ENCODE measurements at regions not wholly inside any gene's neighbourhood (a gene's known extent, or its start where the extent isn't known, plus 50 kb on each side); places are given as distances from the start of the nearest gene placed in this dataset.
A peak's percentile ranks its signal among the peaks of the same experiment; 100 is the strongest.
"Not testable (repeated sequence)": the region's sequence is repeated elsewhere in the genome, so short reads cannot be mapped to it uniquely, and the experiment has no call there.

DNA sequence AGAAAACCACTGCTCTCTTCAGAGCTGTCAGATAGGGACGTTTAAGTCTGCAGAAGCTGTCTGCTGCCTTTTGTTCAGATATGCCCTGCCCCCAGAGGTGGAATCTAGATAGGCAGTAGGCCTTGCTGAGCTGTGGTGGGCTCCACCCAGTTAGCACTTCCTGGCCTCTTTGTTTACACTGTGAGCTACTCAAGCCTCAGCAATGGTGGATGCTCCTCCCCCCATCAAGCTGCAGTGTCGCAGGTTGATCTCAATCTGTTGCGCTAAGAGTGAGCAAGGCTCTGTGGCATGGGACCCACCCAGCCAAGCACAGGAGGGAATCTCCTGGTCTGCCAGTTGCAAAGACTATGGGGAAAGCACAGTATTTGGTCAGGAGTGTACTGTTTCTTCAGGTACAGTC, 59.2 kb upstream of the ZNF641 start:
- not testable (repeated sequence) for ATAC-seq (ENCODE audit: low read depth in 2 of 2); H3K4me1 Mint-ChIP-seq; H3K4me3 Mint-ChIP-seq; DNase-seq; H3K27ac Mint-ChIP-seq; H3K36me3 Mint-ChIP-seq
- Mint-ChIP-seq H3K27me3 (peaks cover 17 to 66% (median 36%) of the 10 kb centered on the region in 3 donors), H3K9me3 (peaks cover 0 to 19% (median 6%) of the 10 kb centered on the region in 7 donors)

DNA sequence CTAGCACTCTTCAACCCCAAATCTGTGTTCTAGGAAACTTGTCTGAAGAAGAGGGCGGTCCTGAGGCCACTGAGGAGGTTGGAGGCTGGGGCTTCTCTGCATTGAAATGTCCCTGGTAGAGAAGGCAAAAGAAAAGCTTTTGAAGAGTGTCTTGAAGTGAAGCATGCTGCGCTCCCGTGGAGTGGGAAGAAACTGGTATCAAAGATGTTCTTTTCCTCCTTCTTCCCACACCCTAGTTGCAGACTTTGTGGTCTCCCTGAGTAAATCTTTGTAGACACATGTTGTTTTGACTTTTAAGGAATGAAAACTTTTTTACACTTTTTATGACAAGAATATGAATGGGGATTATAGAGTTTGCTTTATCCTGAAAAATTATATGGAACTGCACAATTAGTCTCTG, 59.0 kb upstream of the ANP32D start:
- Mint-ChIP-seq H3K4me1 (no peaks in the 10 kb centered on the region), H3K9me3 (peaks cover 0 to 19% (median 7%) of the 10 kb centered on the region in 7 donors), H3K36me3 (peaks cover 0 to 7% of the 10 kb centered on the region in 2 donors), H3K27me3 (peaks cover 30 to 71% (median 52%) of the 10 kb centered on the region in 3 donors), H3K27ac (peak overlapping the region in 1 of 6 donors; percentile 40), H3K4me3 (no peak overlapping the region)
- ATAC-seq (ENCODE audit: low read depth in 2 of 2) = no peak
- no peak for DNase-seq

DNA sequence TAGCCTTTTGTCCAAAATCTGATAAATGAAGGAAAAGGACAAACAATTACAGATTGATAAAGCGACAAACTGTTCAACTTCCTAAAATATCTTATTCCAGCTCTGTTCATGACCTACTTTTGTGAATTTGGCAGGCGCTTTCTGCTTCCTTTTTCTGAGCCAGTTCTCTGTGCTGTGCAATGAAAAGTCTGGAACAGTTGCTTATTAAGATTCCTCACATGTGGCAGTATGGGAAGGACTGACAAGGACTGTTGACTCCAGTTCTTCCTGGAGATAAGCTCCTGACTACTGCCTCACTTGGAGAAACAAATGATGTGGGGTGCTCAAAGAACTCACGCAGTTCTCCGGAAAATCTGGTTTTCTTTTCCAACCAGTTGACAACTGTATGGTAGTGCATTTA, 58.3 kb upstream of the ANP32D start:
- DNase-seq (no peak), ATAC-seq (ENCODE audit: low read depth in 2 of 2) (no peak)
- peaks cover 32 to 65% (median 53%) of the 10 kb centered on the region in 3 donors for H3K27me3 Mint-ChIP-seq

DNA sequence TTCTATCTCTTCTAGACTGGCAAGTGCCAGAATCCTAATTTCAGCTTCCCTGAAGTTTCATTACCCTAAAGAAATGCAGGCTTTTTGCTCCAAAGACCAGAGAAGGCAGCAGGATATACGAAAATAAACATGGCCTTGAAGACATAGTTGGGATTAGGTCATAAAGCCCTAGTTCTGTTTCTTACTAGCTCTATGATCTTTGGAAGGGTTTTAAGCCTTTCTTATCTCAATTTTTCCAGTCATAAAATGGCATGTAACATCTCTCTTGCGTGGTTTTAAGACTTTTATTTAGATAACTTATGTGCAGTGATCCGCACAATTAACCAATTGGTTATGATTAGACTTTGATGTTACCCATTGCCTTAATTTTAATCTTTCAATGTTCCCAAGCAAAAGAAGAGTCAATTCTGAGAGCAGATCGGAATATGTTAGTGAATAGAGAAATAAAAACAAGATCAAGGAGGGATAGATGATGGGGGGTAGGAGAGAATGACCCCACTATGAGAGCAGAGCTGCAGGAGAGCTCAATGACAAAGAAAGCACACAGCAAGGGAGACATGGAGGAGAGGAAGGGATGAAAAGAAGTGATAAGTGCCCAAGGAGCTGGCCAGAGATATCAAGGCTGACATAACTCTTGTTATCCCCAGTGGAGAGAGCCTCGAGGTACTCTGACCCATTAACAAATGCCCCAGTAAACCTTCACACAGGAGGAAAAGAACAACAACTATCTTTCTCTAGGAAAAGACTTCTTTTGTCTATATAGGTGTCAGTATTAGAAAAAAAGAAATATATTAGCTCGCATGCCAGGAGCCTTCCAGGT, 53.0 kb upstream of the ANP32D start:
- H3K27ac Mint-ChIP-seq = no peak overlapping the region
- no peak overlapping the region for H3K4me3 Mint-ChIP-seq
- no peaks in the 10 kb centered on the region for H3K36me3 Mint-ChIP-seq
- peaks cover 32 to 53% (median 42%) of the 10 kb centered on the region in 3 donors for H3K27me3 Mint-ChIP-seq
- peaks cover 0 to 11% (median 3%) of the 10 kb centered on the region in 7 donors for H3K9me3 Mint-ChIP-seq
- no peak for DNase-seq
- no peaks in the 10 kb centered on the region for H3K4me1 Mint-ChIP-seq
- ATAC-seq (ENCODE audit: low read depth in 2 of 2) = no peak

More for the DNA sequence above, 58.3 kb upstream of the ANP32D start:
- peaks cover 0 to 16% (median 7%) of the 10 kb centered on the region in 7 donors for H3K9me3 Mint-ChIP-seq
- H3K27ac Mint-ChIP-seq = no peak overlapping the region
- peaks cover 0 to 7% of the 10 kb centered on the region in 2 donors for H3K36me3 Mint-ChIP-seq
- no peaks in the 10 kb centered on the region for H3K4me1 Mint-ChIP-seq
- H3K4me3 Mint-ChIP-seq = no peak overlapping the region

DNA sequence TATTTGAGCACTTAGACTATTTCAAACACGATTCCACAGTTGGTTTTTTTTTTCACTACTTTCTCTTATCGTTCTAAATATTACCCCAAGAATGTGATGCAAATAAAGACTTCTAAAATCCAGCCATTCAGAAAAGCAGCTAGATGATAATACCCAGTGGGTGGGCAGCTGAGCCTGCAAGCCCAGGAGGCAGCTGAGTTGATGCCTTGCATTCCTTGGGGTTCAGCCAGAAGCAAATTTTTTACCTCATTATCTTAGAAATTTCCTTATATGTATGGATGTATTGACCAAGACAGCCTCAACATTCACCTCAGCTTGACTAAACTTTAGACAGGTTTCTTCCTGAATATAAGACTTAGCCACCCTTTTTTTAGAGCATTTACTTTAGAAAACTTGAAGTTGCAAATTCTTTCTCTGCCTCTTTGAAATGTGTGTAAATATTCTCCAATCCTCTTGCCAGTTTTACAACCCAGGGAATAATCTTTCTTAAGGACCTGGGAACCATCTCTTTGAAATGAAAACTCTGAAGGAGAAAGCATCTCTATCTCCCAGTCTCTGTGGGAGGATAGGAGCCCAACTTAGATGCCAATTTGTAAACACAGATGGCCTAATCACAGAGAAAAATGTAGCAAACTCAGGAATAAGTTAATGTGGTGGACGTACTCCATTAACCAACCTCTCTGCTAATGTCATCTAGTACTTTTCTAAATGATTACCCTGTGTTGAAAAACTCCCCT, 52.2 kb upstream of the ANP32D start:
- H3K27ac Mint-ChIP-seq = no peak overlapping the region
- ATAC-seq (ENCODE audit: low read depth in 2 of 2) = no peak
- peaks cover 0 to 11% (median 3%) of the 10 kb centered on the region in 7 donors for H3K9me3 Mint-ChIP-seq
- peaks cover 23 to 44% (median 33%) of the 10 kb centered on the region in 3 donors for H3K27me3 Mint-ChIP-seq
- H3K36me3 Mint-ChIP-seq = no peaks in the 10 kb centered on the region
- no peaks in the 10 kb centered on the region for H3K4me1 Mint-ChIP-seq
- DNase-seq = no peak
- no peak overlapping the region for H3K4me3 Mint-ChIP-seq

DNA sequence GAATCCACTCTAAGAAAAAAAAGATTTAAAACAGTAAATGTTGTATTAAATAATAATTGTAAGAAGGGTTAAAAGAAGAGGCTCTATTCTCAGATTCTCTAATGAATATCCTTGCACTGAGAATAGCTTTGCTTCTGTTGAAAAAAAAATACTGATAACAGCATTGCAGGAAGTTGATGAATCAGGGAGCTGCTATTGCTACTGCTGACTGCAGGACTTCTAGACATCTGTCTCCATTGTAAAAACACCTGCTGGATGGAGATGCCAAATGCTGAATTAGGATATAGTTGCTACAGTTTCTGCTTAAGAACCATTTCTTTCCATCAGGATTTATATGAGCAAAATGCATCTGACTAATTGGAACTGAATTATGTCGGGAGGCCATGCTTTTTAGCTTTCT, 50.3 kb upstream of the ANP32D start:
- H3K4me3 Mint-ChIP-seq = no peak overlapping the region
- no peak overlapping the region for H3K27ac Mint-ChIP-seq
- no peaks in the 10 kb centered on the region for H3K4me1 Mint-ChIP-seq
- DNase-seq (no peak), ATAC-seq (ENCODE audit: low read depth in 2 of 2) (no peak)
- H3K9me3 Mint-ChIP-seq = peaks cover 0 to 11% (median 2%) of the 10 kb centered on the region in 7 donors
- H3K27me3 Mint-ChIP-seq = peaks cover 13 to 37% (median 21%) of the 10 kb centered on the region in 3 donors
- no peaks in the 10 kb centered on the region for H3K36me3 Mint-ChIP-seq
